Choroid plexus epithelial cell (primary cell): ENCODE measurements at regions not wholly inside any gene's neighbourhood (a gene's known extent, or its start where the extent isn't known, plus 50 kb on each side); places are given as distances from the start of the nearest gene placed in this dataset.

Experiments used
- DNase-seq: peaks from one replicate; pipeline ENCODE4 v3.0.0-alpha.2; 2010; ENCODE audit warnings: low read depth
- H3K4me3 ChIP-seq: 2 replicates; pipeline ENCODE4 v1.5.1; 2011; ENCODE audit warnings: low read depth, mild to moderate bottlenecking, control low read depth, low read length, moderate library complexity
- TF ChIP-seq, protein P1 (sequence below): conservative IDR thresholded peaks from 2 replicates; pipeline ENCODE4 v1.5.1; 2011; ENCODE audit warnings: low read depth, mild to moderate bottlenecking, control low read depth, inconsistent platforms, low read length, moderate library complexity

- H3K4me3 ChIP-seq = no peak overlapping the region
- TF ChIP-seq, protein P1, sequence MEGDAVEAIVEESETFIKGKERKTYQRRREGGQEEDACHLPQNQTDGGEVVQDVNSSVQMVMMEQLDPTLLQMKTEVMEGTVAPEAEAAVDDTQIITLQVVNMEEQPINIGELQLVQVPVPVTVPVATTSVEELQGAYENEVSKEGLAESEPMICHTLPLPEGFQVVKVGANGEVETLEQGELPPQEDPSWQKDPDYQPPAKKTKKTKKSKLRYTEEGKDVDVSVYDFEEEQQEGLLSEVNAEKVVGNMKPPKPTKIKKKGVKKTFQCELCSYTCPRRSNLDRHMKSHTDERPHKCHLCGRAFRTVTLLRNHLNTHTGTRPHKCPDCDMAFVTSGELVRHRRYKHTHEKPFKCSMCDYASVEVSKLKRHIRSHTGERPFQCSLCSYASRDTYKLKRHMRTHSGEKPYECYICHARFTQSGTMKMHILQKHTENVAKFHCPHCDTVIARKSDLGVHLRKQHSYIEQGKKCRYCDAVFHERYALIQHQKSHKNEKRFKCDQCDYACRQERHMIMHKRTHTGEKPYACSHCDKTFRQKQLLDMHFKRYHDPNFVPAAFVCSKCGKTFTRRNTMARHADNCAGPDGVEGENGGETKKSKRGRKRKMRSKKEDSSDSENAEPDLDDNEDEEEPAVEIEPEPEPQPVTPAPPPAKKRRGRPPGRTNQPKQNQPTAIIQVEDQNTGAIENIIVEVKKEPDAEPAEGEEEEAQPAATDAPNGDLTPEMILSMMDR = no peak
- DNase-seq = no peak
Observed at GRCh38 chr2:10240161-10240681, 62.5 kb upstream of the HPCAL1 start.

DNA sequence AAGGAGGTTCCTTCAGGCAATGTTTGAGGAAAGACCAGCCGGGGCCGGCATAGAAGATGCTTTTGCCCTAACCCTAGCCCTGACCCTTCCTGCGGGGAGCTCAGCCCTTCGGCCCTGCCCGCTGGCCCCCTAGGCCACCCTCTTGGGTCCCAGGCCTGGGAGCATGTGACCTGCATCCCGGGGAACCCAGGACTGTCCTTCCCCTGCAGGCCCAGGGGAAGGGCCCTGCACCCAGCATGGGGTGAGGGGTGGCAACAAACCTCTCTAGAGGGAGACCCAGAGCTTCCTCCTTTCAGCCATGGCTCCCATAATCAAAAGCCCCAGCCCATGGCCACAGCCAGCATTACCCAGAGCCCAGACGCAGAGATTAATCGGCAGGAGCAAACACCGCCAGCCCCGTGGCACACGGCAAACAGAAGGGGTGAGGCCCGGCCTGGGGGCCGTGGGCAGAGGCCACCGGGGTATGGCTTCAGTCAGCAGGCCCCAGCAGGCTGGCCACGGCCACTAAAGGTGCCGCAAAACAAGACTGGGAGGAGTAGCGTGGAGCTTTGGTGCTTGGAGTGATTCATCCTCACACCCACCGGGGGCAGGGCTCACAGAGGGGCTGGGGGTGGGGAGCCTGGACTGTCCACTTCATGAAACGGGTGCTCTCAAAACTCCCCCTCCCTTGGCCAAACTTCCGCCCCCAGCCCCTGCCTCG lies 61.6 kb upstream of the HPCAL1 start:
- TF ChIP-seq, protein P1 = no peak
- H3K4me3 ChIP-seq = no peak overlapping the region
- no peak for DNase-seq

GRCh38 chr2:10241641-10242430 lies 60.9 kb upstream of the HPCAL1 start:
- H3K4me3 ChIP-seq = no peak overlapping the region
- no peak for DNase-seq
- TF ChIP-seq, protein P1 = no peak

DNA sequence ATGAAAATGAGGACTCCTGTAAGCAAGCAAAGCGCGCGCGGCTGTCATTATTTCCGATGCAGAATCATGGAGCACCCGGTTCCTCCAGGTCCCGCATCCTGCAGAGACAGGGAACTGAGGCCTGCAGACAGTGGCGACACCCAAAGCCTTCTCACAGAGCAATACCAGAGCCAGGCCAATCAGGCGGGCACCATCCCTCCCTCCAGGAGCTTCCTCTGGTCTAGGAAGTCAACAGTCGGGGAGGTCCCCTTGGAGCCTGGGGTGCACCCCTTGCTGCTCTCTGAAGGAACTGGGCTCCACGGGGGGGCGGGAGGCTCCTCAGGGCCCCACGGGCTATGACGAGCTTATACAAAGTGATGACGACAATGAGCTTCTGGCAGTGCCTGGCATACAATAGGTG lies 60.3 kb upstream of the HPCAL1 start:
- DNase-seq = no peak
- H3K4me3 ChIP-seq = no peak overlapping the region
- TF ChIP-seq, protein P1 = no peak

GRCh38 chr2:10242998-10243925 lies 59.4 kb upstream of the HPCAL1 start:
- no peak for DNase-seq
- TF ChIP-seq, protein P1 = no peak
- no peak overlapping the region for H3K4me3 ChIP-seq

DNA sequence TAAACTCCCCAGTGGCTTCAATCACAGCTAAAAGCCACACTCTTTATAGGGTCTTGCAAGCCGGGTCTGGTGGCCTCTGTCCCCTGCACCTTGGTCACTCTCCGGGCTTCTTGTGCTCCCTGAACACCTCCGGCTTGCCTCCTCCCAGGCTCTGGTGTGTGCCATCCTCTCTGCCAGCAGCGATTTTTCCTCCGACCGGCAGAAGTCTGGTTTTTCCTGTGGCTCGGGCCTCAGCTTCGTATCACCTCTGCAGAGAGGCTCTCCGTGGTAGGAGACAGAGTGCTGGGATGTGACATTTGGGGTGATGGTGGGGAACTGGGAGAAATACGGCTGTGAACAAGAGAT lies 58.8 kb upstream of the HPCAL1 start:
- H3K4me3 ChIP-seq = no peak overlapping the region
- no peak for DNase-seq
- TF ChIP-seq, protein P1 = no peak
